GM12873 (cell line): ENCODE measurements at regions not wholly inside any gene's neighbourhood (a gene's known extent, or its start where the extent isn't known, plus 50 kb on each side); places are given as distances from the start of the nearest gene placed in this dataset.

ENCODE experiments used
- CTCF ChIP-seq: IDR thresholded peaks from 2 replicates; pipeline ENCODE4 v1.5.1; 2012; ENCODE audit warnings: low read depth, mild to moderate bottlenecking, moderate library complexity, low read length, control low read depth; ENCODE audit not compliant: insufficient read depth; ENCODE audit errors: missing control alignments

- no peak for TF ChIP-seq CTCF
Observed at GRCh38 chr2:48841126-48841525, 85.6 kb upstream of the LHCGR start.

GRCh38 chr2:48838029-48838428, 82.5 kb upstream of the LHCGR start:
- no peak for TF ChIP-seq CTCF

GRCh38 chr2:48829569-48829968, 74.0 kb upstream of the LHCGR start:
- TF ChIP-seq CTCF: no peak

GRCh38 chr2:48829036-48829435, 73.5 kb upstream of the LHCGR start:
- no peak for TF ChIP-seq CTCF

GRCh38 chr2:48826986-48827385, 71.5 kb upstream of the LHCGR start:
- TF ChIP-seq CTCF: no peak

- no peak for TF ChIP-seq CTCF
Observed at GRCh38 chr2:48824116-48824515, 68.6 kb upstream of the LHCGR start.

GRCh38 chr2:48819206-48819735, 63.7 kb upstream of the LHCGR start:
- no peak for TF ChIP-seq CTCF

GRCh38 chr2:48817355-48817754, 61.8 kb upstream of the LHCGR start:
- no peak for TF ChIP-seq CTCF
